Fibroblast of pulmonary artery (primary cell): ENCODE measurements at regions not wholly inside any gene's neighbourhood (a gene's known extent, or its start where the extent isn't known, plus 50 kb on each side); places are given as distances from the start of the nearest gene placed in this dataset.
"Not testable (repeated sequence)": the region's sequence is repeated elsewhere in the genome, so short reads cannot be mapped to it uniquely, and the experiment has no call there.

ENCODE experiments used
- DNase-seq: peaks from one replicate; pipeline ENCODE4 v3.0.0-alpha.2; 2010; ENCODE audit warnings: low read depth
- H3K4me3 ChIP-seq: replicated peaks from 2 replicates; pipeline ENCODE4 v1.5.1; 2011; ENCODE audit warnings: low read depth, mild to moderate bottlenecking, control low read depth, low read length, moderate library complexity
- TF ChIP-seq, protein P1 (sequence below): IDR thresholded peaks from 2 replicates; pipeline ENCODE4 v1.5.1; 2011; ENCODE audit warnings: mild to moderate bottlenecking, control low read depth, low read length, inconsistent platforms; ENCODE audit errors: missing control alignments

DNA sequence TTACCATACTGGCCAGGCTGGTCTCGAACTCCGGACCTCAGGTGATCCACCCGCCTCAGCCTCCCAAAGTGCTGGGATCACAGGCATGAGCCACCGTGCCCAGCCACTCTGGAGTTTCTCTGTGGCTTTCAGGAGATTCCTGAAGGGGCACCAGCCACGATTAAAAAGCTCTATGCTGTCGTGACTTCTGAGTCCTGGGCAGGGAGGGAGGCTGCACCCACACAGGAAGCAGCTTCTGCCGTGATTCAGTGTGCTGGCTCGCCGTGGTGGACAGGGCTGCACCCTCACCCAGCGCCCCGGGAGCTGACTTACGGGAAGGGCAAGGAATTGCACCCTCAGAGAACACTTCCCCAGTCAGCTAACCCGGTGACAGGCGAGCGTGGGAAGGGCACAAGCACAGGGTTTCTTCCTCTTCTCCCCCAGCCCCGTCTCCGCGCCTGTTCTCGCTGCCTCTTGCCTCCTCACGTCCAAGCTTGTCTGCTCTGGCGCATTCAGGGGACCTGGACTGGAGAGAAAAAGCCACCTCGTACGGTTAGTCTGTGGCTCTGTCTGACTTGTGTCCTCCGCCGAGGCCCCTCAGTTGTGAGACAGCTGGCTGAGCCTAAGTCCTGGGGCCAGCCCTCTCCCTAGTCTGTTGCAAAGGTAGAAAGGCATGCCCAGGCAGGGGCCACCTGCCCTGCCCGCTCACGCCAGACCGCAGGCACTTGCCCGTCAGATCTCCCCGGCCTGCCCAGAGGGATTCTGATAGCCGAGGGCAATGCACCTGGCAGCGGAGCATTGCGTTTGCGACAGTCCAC is 145.0 kb downstream of the SEC14L1 start:
- H3K4me3 ChIP-seq, result peak overlapping the region; percentile 28
- DNase-seq, result peak; percentile 95
- TF ChIP-seq, protein P1, sequence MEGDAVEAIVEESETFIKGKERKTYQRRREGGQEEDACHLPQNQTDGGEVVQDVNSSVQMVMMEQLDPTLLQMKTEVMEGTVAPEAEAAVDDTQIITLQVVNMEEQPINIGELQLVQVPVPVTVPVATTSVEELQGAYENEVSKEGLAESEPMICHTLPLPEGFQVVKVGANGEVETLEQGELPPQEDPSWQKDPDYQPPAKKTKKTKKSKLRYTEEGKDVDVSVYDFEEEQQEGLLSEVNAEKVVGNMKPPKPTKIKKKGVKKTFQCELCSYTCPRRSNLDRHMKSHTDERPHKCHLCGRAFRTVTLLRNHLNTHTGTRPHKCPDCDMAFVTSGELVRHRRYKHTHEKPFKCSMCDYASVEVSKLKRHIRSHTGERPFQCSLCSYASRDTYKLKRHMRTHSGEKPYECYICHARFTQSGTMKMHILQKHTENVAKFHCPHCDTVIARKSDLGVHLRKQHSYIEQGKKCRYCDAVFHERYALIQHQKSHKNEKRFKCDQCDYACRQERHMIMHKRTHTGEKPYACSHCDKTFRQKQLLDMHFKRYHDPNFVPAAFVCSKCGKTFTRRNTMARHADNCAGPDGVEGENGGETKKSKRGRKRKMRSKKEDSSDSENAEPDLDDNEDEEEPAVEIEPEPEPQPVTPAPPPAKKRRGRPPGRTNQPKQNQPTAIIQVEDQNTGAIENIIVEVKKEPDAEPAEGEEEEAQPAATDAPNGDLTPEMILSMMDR, result no peak

DNA sequence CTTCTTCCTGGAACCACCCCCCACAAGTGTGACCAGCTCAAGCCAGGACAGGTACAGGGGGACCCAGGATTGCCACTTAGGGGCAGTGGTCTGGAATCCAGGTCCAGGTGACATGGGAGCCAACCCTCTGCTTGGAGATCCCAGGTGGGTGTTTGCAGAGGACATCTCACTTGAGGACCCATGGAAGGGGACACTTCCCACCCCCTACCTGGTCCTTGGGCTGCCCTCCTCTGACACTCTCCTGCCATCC is 145.5 kb downstream of the SEC14L1 start:
- no peak overlapping the region for H3K4me3 ChIP-seq
- DNase-seq, result no peak
- TF ChIP-seq, protein P1, result no peak

DNA sequence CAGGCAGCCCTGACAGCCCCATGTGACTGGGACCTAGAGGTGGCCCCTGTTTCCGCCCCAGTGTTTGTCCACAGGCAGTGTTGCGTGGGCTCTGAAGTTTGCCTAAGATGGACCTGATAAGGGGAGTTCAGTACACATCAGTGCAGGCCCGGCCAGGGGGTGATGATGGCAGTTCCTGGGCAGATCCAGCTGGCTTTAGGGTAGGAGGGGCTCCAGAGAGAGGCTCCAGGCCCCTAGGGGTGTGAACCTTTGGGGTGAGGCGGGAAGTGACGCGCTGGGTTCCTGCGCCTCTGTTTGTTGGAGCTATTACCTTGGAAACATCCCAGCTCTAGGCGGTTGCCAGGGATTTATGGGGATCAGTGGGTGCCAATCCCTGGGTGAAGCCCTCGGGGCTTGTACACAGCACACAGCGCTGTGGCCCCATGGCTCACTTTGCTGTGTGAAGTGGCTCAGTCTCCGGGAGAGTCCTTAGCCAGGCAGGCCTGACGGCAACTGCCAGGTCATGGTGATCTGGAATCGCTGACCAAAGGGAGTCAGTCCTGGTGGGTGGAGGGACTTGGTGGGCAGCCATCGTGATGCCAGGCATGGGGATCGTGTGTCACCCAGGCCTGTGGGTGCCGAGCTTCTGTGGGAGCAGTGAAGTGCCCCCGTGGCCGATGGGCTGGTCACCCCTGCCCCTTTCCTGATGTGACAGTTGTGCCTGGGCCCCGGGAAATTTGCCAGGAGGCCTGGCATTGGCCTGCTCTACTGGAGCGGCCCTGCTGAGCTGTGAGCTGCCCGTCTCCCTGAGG is 146.1 kb downstream of the SEC14L1 start:
- TF ChIP-seq, protein P1, result no peak
- H3K4me3 ChIP-seq, result no peak overlapping the region
- peak; percentile 80 for DNase-seq

DNA sequence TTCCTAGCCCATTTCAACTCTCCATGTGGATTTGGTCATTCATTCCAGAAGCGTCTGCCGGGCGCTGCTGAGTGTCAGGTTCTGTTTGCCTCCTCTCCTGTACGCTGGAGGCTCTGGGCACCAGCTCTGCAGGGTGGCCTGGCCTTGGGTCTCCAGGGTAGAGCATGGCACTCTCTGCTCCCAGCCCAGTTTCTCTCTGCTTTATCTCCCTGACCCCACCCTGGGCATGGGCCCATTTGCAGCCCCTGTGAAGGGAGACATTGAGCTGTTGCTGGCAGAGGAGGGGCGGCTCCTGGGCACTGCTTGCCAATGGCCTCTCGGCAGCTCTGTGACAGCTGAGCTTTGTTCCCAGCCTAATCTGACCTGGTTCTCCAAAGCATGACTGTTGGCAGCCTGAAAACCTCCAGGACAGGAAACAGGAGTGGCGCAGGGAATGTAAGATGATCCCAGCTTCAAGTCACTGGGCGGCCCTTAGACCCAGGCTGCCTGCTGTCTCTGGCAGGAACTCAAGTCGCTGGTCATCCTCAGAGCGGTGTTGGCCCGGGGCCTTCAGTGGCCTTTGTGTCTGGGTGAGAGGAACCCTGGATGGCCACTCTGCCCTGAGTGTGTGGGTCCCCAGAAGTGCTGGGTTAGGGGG is 146.8 kb downstream of the SEC14L1 start:
- TF ChIP-seq, protein P1, result no peak
- DNase-seq, result peak; percentile 94
- no peak overlapping the region for H3K4me3 ChIP-seq

DNA sequence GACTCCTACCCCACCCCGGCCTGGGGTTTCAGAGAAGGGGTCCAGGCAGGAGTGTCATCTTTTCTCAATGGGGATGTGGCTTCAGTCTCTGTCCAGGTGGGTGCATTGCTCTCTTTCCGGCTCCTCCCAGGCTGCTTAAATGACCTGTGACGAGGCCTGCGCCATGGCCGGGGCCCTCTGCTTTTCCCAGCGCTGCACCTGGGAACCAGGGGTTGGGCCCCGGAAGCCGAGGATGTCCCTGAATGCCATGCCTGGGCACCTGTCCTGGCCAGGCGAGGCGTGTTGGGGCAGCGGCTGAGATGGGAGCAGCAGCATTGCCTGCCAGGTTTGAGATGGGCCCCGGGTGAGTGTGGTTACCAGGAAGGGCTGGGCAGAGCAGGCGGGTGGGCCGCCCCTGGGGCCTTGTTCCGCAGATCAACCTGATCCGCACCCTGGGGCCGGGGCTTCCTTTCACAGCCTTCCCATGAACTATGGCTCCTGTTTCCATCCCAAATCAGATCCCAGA is 147.4 kb downstream of the SEC14L1 start:
- no peak overlapping the region for H3K4me3 ChIP-seq
- DNase-seq, result no peak
- TF ChIP-seq, protein P1, result no peak

DNA sequence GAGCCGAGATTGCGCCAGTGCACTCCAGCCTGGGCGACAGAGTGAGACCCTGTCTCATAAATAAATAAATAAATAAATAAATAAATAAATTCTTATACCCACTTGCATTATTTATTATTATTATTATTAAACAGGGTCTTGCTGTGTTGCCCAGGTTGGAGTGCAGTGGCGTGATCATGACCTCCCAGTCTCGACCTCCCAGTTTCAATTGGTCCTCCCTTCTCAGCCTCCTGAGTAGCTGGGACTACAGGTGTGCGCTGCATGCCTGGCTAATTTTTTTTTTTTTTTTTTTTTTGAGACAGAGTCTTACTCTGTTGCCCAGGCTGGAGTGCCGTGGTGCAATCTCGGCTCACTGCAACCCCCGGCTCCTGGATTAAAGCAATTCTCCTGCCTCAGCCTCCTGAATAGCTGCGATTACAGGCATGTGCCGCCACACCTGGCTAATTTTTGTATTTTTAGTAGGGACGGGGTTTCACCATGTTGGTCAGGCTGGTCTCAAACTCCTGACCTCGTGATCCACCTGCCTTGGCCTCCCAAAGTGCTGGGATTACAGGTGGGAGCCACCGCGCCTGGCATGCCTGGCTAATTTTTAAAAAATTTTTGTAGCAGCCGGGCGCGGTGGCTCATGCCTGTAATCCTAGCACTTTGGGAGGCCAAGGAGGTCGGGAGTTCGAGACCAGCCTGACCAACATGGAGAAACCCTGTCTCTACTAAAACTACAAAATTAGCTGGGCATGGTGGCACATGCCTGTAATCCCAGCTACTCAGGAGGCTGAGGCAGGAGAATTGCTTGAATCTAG is 150.2 kb downstream of the SEC14L1 start:
- DNase-seq, result not testable (repeated sequence)

More for the DNA sequence above, 150.2 kb downstream of the SEC14L1 start:
- H3K4me3 ChIP-seq, result not testable (repeated sequence)
